ENCODE measurements at regions not wholly inside any gene's neighbourhood (a gene's known extent, or its start where the extent isn't known, plus 50 kb on each side); places are given as distances from the start of the nearest gene placed in this dataset.

DNA sequence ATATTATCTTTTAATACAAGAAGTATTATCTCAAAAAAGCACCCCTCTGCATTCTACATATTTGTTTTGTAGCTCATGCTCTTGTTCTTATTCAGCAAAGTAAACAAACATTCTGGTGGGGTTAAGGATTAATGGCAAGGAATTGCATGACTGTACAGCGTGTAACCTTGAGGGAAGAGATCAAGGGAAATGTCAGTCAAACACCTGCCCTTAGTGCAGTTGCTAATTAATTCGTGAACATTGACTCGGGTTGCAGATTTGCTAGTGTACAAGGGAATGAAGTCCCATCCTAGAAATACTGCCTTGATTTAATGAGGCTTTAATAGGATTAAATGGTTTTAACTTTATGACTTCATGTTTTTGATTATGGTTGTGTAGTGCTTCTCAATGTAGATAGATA, 1758.1 kb downstream of the MAT2B start:
- H3K36me3 Mint-ChIP-seq, result no peaks in the 10 kb centered on the region
- DNase-seq (no peak), ATAC-seq (replicated peaks) (no peak)
- no peaks in the 10 kb centered on the region for H3K4me1 Mint-ChIP-seq
- no peak overlapping the region for H3K27ac Mint-ChIP-seq
- H3K9me3 Mint-ChIP-seq, result no peaks in the 10 kb centered on the region
- no peaks in the 10 kb centered on the region for H3K27me3 Mint-ChIP-seq
- H3K4me3 Mint-ChIP-seq, result no peak overlapping the region

DNA sequence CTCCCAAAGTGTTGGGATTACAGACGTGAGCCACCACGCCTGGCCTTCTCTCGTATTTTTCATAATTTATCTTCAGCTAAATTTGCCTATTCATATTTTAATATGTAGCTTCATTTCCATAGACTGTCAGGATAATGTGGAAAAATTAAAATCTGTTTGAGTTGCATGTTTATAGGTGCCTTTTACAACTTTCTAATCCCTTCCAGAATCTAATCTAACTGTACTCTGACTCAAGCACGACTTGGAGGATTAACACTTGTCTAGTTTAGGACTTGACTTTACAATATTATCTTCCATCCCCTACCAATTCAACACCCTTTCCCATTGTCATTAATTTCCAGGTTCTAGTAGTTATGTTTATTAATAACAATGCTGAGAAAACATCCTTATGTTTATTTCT, 1761.5 kb downstream of the MAT2B start:
- ATAC-seq (replicated peaks), result no peak
- Mint-ChIP-seq H3K27me3 (no peaks in the 10 kb centered on the region), H3K27ac (no peak overlapping the region), H3K4me3 (no peak overlapping the region), H3K36me3 (no peaks in the 10 kb centered on the region), H3K4me1 (no peaks in the 10 kb centered on the region), H3K9me3 (no peaks in the 10 kb centered on the region)
- no peak for DNase-seq

DNA sequence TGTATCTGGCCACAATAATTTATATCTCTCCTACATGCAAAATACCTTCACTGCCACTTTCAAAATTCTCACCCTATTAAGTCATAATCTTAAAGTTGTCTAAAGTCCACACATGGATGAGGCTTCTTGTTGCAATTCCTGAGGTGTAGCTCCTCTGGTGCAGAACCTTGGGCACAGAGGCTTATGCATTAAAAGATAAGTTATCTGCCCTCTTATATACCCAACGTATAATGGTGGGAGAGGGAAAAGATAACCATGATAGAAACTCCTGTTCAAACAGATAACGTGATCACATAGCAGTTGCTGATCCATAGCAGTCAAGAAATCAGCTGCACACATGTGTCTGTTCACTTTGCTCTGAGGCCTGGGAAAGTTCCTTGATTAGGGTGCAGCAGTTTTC, 1767.0 kb downstream of the MAT2B start:
- H3K36me3 Mint-ChIP-seq, result no peaks in the 10 kb centered on the region
- no peak overlapping the region for H3K27ac Mint-ChIP-seq
- no peaks in the 10 kb centered on the region for H3K9me3 Mint-ChIP-seq

DNA sequence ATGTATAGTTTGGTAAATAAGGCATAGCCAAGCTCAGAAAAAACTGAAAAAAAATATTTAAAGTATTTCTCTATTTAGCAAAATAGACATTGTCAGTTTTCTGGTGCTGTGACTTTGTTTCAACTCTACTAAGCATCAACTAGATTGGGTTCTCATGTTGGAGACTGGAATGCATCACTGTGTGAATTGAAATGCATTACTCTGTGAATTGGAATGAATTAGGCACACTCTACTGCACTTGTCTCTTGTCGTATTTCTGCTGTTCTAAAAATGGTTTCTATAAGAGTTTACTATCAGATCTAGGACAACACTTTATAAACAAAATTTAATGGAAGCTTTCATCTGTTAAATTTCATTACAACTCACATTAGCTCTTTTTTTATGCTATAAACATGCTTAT, 1772.2 kb downstream of the MAT2B start:
- Mint-ChIP-seq H3K36me3 (no peaks in the 10 kb centered on the region), H3K27me3 (no peaks in the 10 kb centered on the region), H3K27ac (no peak overlapping the region), H3K4me3 (no peak overlapping the region), H3K9me3 (no peaks in the 10 kb centered on the region), H3K4me1 (no peaks in the 10 kb centered on the region)
- DNase-seq (no peak), ATAC-seq (replicated peaks) (no peak)

More for the DNA sequence above, 1767.0 kb downstream of the MAT2B start:
- Mint-ChIP-seq H3K4me1 (no peaks in the 10 kb centered on the region), H3K4me3 (no peak overlapping the region), H3K27me3 (no peaks in the 10 kb centered on the region)
- no peak for ATAC-seq (replicated peaks)
- DNase-seq, result no peak

DNA sequence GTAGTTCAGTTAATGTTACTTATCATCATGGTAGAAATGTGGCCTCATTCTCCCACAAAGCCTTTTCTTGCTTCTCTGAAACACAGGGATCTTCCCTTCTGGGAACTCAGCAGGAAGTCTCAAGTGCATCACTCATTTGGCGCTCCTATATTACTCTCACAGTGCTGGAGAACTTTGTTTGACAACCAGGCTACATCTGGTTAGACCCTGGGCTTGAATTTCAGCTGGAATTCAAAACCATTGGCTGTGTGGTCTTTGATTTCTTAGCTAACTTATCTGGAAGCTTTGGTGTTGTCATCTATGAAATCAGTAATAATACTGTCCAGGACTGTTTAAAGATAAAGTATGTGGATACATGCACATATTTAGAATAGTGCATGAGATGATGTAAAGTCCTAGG, 1777.1 kb downstream of the MAT2B start:
- Mint-ChIP-seq H3K36me3 (no peaks in the 10 kb centered on the region), H3K4me1 (no peaks in the 10 kb centered on the region), H3K27me3 (no peaks in the 10 kb centered on the region), H3K27ac (no peak overlapping the region), H3K4me3 (no peak overlapping the region), H3K9me3 (peaks cover 4 to 6% of the 10 kb centered on the region in 2 donors)
- DNase-seq (no peak), ATAC-seq (replicated peaks) (no peak)

DNA sequence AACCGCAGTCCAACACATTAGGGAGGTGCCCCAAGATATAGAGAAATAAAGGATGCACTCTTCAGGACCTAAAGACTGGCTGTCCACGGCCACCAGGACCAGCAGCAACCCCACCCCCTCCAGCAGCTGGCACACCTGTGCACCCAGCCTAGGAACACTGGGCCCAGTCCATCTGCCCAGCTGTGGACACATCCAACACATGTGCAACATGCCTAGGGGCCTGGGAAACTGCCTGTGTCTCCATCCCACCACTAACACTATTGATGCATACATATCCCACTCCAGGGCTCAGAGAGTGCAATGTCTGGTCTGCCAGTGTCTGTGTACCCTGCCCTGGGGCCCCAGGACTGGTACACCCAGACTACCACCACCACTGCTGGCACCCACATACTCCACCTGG, 1781.3 kb downstream of the MAT2B start:
- Mint-ChIP-seq H3K27me3 (no peaks in the 10 kb centered on the region), H3K4me1 (no peaks in the 10 kb centered on the region), H3K27ac (no peak overlapping the region), H3K36me3 (no peaks in the 10 kb centered on the region), H3K9me3 (peaks cover 4 to 9% of the 10 kb centered on the region in 2 donors), H3K4me3 (no peak overlapping the region)
- no peak for DNase-seq
- no peak for ATAC-seq (replicated peaks)

DNA sequence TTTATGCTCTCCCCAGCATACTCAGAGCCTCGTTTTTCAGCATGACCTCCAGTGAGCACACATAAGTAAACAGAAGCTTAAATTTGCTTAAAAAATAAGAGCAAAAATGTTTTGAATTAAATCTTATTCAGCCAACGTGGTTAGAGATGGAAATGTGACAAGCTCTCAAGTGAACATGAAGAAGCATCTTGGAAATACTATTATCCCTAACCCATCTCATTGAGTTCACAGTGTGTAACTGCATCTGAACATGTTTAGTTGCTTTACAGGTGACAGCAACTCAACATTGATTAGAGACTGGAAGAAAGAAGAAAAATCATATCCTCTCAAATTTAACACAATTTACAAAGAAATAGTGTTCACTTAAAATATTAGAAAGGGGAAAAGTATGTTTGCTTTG, 1785.1 kb downstream of the MAT2B start:
- H3K4me3 Mint-ChIP-seq, result no peak overlapping the region
- DNase-seq, result no peak
- H3K9me3 Mint-ChIP-seq, result peaks cover 4 to 8% of the 10 kb centered on the region in 2 donors
- H3K4me1 Mint-ChIP-seq, result no peaks in the 10 kb centered on the region
- no peaks in the 10 kb centered on the region for H3K27me3 Mint-ChIP-seq
- no peak overlapping the region for H3K27ac Mint-ChIP-seq
- ATAC-seq (replicated peaks), result no peak
- H3K36me3 Mint-ChIP-seq, result no peaks in the 10 kb centered on the region

DNA sequence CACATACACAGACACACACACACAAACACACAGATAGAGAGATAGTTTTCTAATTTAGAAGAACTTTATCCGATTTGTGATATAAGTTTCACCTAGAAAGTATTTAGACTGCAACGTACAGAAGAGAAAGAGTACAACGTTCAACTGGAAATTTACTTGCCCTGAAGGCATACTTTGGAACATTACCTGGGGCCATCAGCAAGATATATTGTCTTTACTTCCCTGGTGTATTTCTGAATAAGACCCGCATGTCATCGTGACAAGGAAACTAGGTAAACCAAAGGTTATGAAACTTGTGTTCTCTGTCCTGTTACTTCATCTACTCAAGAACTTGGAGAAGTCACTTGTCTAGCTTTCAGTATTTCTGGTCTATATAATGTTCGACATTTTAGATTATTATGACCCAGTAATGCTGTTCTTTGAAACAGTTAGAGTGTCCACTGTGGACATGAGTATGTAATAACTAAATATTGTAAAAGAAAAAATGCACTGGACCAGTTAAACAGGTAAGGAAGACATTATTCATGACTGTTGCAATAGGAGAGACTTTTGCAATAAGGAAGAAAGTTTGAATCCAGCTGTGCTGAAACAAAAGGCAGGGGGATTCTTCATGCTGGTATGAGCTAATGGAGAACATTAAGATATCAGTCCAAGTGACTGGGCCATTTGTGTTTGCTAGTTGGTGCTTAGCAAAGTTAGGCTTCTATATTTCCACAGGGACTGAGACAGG, 1791.1 kb downstream of the MAT2B start:
- DNase-seq, result no peak
- Mint-ChIP-seq H3K36me3 (no peaks in the 10 kb centered on the region), H3K27ac (no peak overlapping the region), H3K4me1 (no peaks in the 10 kb centered on the region), H3K4me3 (no peak overlapping the region), H3K27me3 (no peaks in the 10 kb centered on the region), H3K9me3 (peaks cover 0 to 4% of the 10 kb centered on the region in 2 donors)
- ATAC-seq (replicated peaks), result no peak

DNA sequence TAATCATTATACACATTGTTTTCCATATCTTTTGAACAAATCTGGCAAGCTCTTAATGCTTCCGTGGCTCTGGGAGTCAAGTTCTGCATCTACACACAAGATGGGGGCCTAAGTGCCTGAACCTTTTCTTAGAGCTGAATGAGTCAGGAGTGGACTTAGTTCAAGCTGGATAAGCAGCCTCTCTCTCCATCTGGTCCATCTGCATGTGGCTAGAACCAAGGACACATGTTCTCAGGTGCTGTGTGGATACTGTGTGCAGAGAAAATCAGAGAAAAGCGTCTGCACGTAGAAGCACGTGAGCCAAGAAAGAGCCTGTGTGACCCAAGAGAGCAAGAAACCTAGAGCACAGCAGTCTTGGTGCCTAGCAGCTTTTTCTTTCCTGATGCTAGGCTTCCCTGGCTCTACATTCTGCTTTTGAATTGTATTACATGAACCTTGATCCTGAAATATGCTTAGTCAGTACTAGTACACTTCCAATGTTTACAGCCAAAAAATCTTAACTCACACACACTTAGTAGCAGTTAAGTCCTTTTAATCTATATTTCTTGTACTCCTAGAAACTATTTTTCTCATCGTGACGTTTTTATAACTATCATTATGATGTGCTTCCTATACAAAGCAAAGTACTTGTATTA, 1798.9 kb downstream of the MAT2B start:
- Mint-ChIP-seq H3K9me3 (peaks cover 0 to 3% of the 10 kb centered on the region in 2 donors), H3K36me3 (no peaks in the 10 kb centered on the region), H3K27me3 (no peaks in the 10 kb centered on the region), H3K4me3 (no peak overlapping the region), H3K27ac (no peak overlapping the region), H3K4me1 (no peaks in the 10 kb centered on the region)
- no peak for ATAC-seq (replicated peaks)
- no peak for DNase-seq

DNA sequence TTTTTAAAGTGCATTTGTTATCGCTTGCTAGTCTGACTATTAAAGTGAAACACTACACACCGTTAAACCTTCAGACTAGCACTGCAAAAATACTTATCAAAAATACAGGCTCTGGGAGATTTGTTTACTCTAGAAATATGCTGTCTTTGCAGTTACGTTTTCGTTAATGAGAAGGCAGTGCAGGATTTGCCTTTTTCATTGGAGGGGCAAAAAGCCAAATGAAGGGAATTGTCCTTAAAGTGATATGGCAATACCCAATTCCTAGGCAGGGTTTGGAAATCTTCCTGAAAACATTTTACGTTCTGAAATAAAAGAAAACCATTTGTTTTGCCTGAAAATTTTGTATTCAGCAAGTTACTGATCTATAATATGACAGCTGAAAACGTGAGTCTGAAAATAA, 1800.2 kb downstream of the MAT2B start:
- no peak for ATAC-seq (replicated peaks)
- Mint-ChIP-seq H3K9me3 (peaks cover 3 to 7% of the 10 kb centered on the region in 2 donors), H3K27me3 (no peaks in the 10 kb centered on the region), H3K4me1 (no peaks in the 10 kb centered on the region), H3K4me3 (no peak overlapping the region), H3K27ac (no peak overlapping the region), H3K36me3 (no peaks in the 10 kb centered on the region)
- DNase-seq, result no peak

DNA sequence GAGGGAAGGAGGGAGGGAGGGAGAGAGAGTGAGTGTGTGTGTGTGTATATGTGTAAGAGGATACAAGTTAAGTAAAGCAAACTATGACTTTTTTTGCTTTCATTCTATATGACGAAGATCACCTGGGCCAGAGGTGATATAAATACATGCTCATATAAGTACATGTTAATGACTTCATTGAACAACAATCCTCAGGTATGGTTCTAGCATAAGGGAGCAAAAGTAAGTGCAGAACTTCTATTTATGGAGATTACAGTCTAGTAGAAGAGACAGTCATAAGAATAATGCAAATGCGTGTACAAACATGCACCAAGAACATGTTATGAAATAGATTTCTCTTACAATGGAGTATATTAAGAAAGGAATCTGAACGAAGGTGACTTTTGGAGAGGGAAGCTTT, 1804.0 kb downstream of the MAT2B start:
- DNase-seq (no peak), ATAC-seq (replicated peaks) (no peak)
- Mint-ChIP-seq H3K9me3 (peaks cover 0 to 7% of the 10 kb centered on the region in 2 donors), H3K4me3 (no peak overlapping the region), H3K36me3 (no peaks in the 10 kb centered on the region), H3K4me1 (no peaks in the 10 kb centered on the region), H3K27me3 (no peaks in the 10 kb centered on the region), H3K27ac (no peak overlapping the region)

DNA sequence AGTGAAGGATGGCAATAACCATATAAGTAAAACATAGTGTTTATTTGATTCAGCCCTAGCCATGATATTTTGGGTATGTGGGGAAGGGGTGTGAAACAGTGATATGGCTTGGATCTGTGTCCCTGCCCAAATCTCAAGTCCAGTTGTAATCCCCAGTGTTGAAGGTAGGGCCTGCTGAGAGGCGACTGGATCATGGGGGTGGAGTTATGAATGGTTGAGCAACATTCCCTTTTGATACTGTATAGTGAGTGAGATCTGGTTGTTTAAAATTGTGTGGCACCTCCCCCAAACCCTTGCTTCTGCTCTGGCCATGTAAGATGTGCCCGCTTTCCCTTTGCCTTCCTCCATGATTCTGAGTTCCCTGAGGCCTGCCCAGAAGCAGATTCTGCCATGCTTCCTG, 1804.6 kb downstream of the MAT2B start:
- H3K27ac Mint-ChIP-seq, result no peak overlapping the region
- H3K27me3 Mint-ChIP-seq, result no peaks in the 10 kb centered on the region
- H3K4me1 Mint-ChIP-seq, result no peaks in the 10 kb centered on the region
- DNase-seq (no peak), ATAC-seq (replicated peaks) (no peak)
- peaks cover 0 to 7% of the 10 kb centered on the region in 2 donors for H3K9me3 Mint-ChIP-seq
- no peaks in the 10 kb centered on the region for H3K36me3 Mint-ChIP-seq
- H3K4me3 Mint-ChIP-seq, result no peak overlapping the region

DNA sequence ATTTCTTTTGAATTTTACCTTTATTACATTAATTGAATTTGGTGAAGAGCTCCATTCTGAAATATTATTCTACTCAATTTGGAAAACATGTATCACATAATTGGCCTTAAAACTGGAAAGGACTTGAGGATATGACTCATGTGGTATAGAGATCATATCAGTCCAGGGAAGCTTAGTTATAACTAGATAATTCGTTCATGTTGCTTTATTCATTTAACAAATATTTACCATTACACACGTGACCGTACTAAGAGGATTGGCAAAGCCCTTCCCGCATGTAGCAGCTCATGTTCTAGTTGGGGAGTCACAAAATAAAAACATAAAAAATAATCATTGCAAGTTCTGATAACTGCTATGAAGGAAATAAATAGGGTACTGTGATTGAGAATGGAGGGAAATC, 1816.5 kb downstream of the MAT2B start:
- DNase-seq (no peak), ATAC-seq (replicated peaks) (no peak)
- no peaks in the 10 kb centered on the region for H3K27me3 Mint-ChIP-seq
- H3K4me1 Mint-ChIP-seq, result no peaks in the 10 kb centered on the region
- H3K27ac Mint-ChIP-seq, result no peak overlapping the region
- H3K36me3 Mint-ChIP-seq, result no peaks in the 10 kb centered on the region
- peaks cover 9 to 12% of the 10 kb centered on the region in 2 donors for H3K9me3 Mint-ChIP-seq
- H3K4me3 Mint-ChIP-seq, result no peak overlapping the region

DNA sequence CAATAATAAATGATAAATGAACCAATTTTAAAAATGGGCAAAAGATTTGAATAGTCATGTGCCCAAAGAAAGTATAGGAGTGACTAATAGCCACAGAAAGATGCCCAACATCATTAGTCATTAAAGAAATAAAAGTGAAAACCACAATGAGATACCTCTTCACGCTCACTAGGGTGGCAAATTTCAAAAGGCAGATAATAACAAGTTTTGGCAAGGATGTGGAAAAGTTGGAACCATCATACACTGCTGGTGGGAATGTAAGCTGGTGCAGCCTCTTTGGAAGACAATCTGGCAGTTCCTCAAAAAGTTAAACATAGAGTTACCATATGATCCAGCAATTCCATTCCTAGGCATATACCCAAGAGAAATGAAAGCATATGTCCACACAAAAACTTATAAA, 1819.8 kb downstream of the MAT2B start:
- ATAC-seq (replicated peaks) (no peak), DNase-seq (no peak)
- Mint-ChIP-seq H3K9me3 (no peaks in the 10 kb centered on the region), H3K27me3 (no peaks in the 10 kb centered on the region), H3K4me3 (no peak overlapping the region), H3K27ac (no peak overlapping the region), H3K36me3 (no peaks in the 10 kb centered on the region), H3K4me1 (no peaks in the 10 kb centered on the region)

DNA sequence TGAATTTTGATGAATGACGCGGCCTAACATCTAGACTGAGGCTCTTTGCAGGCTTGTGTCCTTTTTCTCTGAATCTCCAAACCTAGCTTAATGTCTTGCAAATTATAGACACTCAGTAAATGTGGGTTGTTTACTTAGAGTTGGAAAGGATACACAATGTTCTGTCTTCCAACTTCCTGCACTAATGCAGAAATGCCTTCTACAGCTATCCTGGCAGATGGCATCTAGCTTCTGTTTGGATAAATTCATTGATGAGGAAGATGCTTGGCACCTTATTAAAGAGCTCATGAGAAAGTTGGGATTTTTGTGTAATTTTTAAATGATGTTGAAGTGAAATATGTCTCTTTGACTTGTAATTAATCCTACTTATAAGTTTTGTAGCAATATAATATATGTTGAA, 1822.2 kb downstream of the MAT2B start:
- no peak overlapping the region for H3K27ac Mint-ChIP-seq
- H3K4me1 Mint-ChIP-seq, result no peaks in the 10 kb centered on the region
- DNase-seq (no peak), ATAC-seq (replicated peaks) (no peak)
- H3K4me3 Mint-ChIP-seq, result no peak overlapping the region
- no peaks in the 10 kb centered on the region for H3K36me3 Mint-ChIP-seq
- no peaks in the 10 kb centered on the region for H3K27me3 Mint-ChIP-seq
- no peaks in the 10 kb centered on the region for H3K9me3 Mint-ChIP-seq

Measured in stimulated activated naive B cell treated with anti-CD40 and anti-IgM and Interleukin-4, amounts not matched to agents 10 μg/mL and 1 μg/mL and 100 μg/mL, for 72 hours (primary cell).